ENCODE measurements at regions not wholly inside any gene's neighbourhood (a gene's known extent, or its start where the extent isn't known, plus 50 kb on each side); places are given as distances from the start of the nearest gene placed in this dataset.
"Not testable (repeated sequence)": the region's sequence is repeated elsewhere in the genome, so short reads cannot be mapped to it uniquely, and the experiment has no call there.

DNA sequence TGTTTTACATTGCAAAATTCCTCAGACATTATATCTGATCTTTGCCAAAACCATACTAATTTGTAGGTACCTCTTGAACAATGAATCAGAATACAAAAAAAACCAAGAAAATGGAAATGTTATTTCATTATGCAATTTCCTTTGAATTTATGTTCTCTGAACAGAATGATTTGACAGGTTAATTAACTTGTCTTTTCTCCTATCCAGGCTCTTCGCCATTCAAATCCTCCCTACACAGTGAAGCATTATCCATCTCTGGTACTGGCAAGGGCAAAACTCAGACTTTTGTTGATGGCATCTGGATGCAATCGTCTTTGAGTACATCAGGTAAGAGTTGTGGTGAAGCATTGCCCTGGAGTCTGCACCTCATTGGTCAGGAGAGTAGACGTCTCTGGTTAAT is 655.7 kb upstream of the ITGA1 start:
- Histone ChIP-seq H3K9ac (ENCODE audit: low read depth in 1 of 2, low read length in 2 of 2) (no peak overlapping the region), H3K27ac (ENCODE audit: low read depth, low read length) (no peak overlapping the region), H3K36me3 (ENCODE audit: control insufficient read depth in 1 of 2, insufficient read depth in 2 of 2, low read length in 2 of 2) (no peaks in the 10 kb centered on the region), H3K4me1 (ENCODE audit: control insufficient read depth in 1 of 2, insufficient read depth in 2 of 2, low read length in 2 of 2) (no peaks in the 10 kb centered on the region), H3K4me3 (ENCODE audit: low read depth in 1 of 2, low read length in 2 of 2) (no peak overlapping the region), H3K9me3 (ENCODE audit: control insufficient read depth in 1 of 2, low read length in 2 of 2) (no peaks in the 10 kb centered on the region), H3K27me3 (ENCODE audit: control insufficient read depth in 1 of 2, insufficient read depth in 2 of 2, low read length in 2 of 2) (no peaks in the 10 kb centered on the region)

GRCh38 chr5:52134013-52134650 is 653.6 kb upstream of the ITGA1 start:
- Histone ChIP-seq H3K27me3 (ENCODE audit: control insufficient read depth in 1 of 2, insufficient read depth in 2 of 2, low read length in 2 of 2) (no peaks in the 10 kb centered on the region), H3K4me1 (ENCODE audit: control insufficient read depth in 1 of 2, insufficient read depth in 2 of 2, low read length in 2 of 2) (no peaks in the 10 kb centered on the region), H3K9ac (ENCODE audit: low read depth in 1 of 2, low read length in 2 of 2) (no peak overlapping the region), H3K9me3 (ENCODE audit: control insufficient read depth in 1 of 2, low read length in 2 of 2) (no peaks in the 10 kb centered on the region), H3K36me3 (ENCODE audit: control insufficient read depth in 1 of 2, insufficient read depth in 2 of 2, low read length in 2 of 2) (no peaks in the 10 kb centered on the region), H3K27ac (ENCODE audit: low read depth, low read length) (no peak overlapping the region), H3K4me3 (ENCODE audit: low read depth in 1 of 2, low read length in 2 of 2) (no peak overlapping the region)

GRCh38 chr5:52139888-52140615 is 647.7 kb upstream of the ITGA1 start:
- Histone ChIP-seq H3K27ac (ENCODE audit: low read depth, low read length) (no peak overlapping the region), H3K4me3 (ENCODE audit: low read depth in 1 of 2, low read length in 2 of 2) (no peak overlapping the region), H3K9me3 (ENCODE audit: control insufficient read depth in 1 of 2, low read length in 2 of 2) (no peaks in the 10 kb centered on the region), H3K27me3 (ENCODE audit: control insufficient read depth in 1 of 2, insufficient read depth in 2 of 2, low read length in 2 of 2) (no peaks in the 10 kb centered on the region), H3K36me3 (ENCODE audit: control insufficient read depth in 1 of 2, insufficient read depth in 2 of 2, low read length in 2 of 2) (no peaks in the 10 kb centered on the region), H3K4me1 (ENCODE audit: control insufficient read depth in 1 of 2, insufficient read depth in 2 of 2, low read length in 2 of 2) (no peaks in the 10 kb centered on the region), H3K9ac (ENCODE audit: low read depth in 1 of 2, low read length in 2 of 2) (no peak overlapping the region)

- Histone ChIP-seq H3K4me1 (ENCODE audit: control insufficient read depth in 1 of 2, insufficient read depth in 2 of 2, low read length in 2 of 2) (no peaks in the 10 kb centered on the region), H3K27ac (ENCODE audit: low read depth, low read length) (no peak overlapping the region), H3K27me3 (ENCODE audit: control insufficient read depth in 1 of 2, insufficient read depth in 2 of 2, low read length in 2 of 2) (no peaks in the 10 kb centered on the region), H3K9ac (ENCODE audit: low read depth in 1 of 2, low read length in 2 of 2) (no peak overlapping the region), H3K9me3 (ENCODE audit: control insufficient read depth in 1 of 2, low read length in 2 of 2) (no peaks in the 10 kb centered on the region), H3K36me3 (ENCODE audit: control insufficient read depth in 1 of 2, insufficient read depth in 2 of 2, low read length in 2 of 2) (no peaks in the 10 kb centered on the region), H3K4me3 (ENCODE audit: low read depth in 1 of 2, low read length in 2 of 2) (no peak overlapping the region)
Observed at GRCh38 chr5:52148679-52149078, 639.0 kb upstream of the ITGA1 start.

- Histone ChIP-seq H3K9ac (ENCODE audit: low read depth in 1 of 2, low read length in 2 of 2) (no peak overlapping the region), H3K36me3 (ENCODE audit: control insufficient read depth in 1 of 2, insufficient read depth in 2 of 2, low read length in 2 of 2) (no peaks in the 10 kb centered on the region), H3K9me3 (ENCODE audit: control insufficient read depth in 1 of 2, low read length in 2 of 2) (no peaks in the 10 kb centered on the region), H3K27ac (ENCODE audit: low read depth, low read length) (no peak overlapping the region), H3K27me3 (ENCODE audit: control insufficient read depth in 1 of 2, insufficient read depth in 2 of 2, low read length in 2 of 2) (no peaks in the 10 kb centered on the region), H3K4me3 (ENCODE audit: low read depth in 1 of 2, low read length in 2 of 2) (no peak overlapping the region), H3K4me1 (ENCODE audit: control insufficient read depth in 1 of 2, insufficient read depth in 2 of 2, low read length in 2 of 2) (no peaks in the 10 kb centered on the region)
Observed at GRCh38 chr5:52150501-52150900, 637.2 kb upstream of the ITGA1 start.

DNA sequence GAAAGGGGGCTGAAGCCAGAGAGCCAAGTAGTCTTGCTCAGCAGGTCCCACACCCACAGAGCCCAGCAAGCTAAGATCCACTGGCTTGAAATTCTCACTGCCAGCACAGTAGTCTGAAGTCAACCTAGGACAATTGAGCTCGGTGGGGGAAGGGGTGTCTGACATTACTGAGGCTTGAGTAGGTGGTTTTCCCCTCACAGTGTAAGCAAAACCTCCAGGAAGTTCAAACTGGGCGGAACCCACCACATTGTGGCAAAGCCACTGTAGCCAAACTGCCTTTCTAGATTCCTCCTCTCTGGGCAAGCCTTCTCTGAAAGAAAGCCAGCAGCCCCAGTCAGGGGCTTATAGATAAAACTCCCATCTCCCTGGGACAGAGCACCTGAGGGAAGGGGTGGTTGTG is 630.9 kb upstream of the ITGA1 start:
- not testable (repeated sequence) for H3K36me3 ChIP-seq (ENCODE audit: control insufficient read depth in 1 of 2, insufficient read depth in 2 of 2, low read length in 2 of 2); H3K4me3 ChIP-seq (ENCODE audit: low read depth in 1 of 2, low read length in 2 of 2); H3K9me3 ChIP-seq (ENCODE audit: control insufficient read depth in 1 of 2, low read length in 2 of 2); H3K27ac ChIP-seq (ENCODE audit: low read depth, low read length); H3K27me3 ChIP-seq (ENCODE audit: control insufficient read depth in 1 of 2, insufficient read depth in 2 of 2, low read length in 2 of 2); H3K4me1 ChIP-seq (ENCODE audit: control insufficient read depth in 1 of 2, insufficient read depth in 2 of 2, low read length in 2 of 2); H3K9ac ChIP-seq (ENCODE audit: low read depth in 1 of 2, low read length in 2 of 2)

- H3K4me1 ChIP-seq (ENCODE audit: control insufficient read depth in 1 of 2, insufficient read depth in 2 of 2, low read length in 2 of 2); H3K9me3 ChIP-seq (ENCODE audit: control insufficient read depth in 1 of 2, low read length in 2 of 2); H3K36me3 ChIP-seq (ENCODE audit: control insufficient read depth in 1 of 2, insufficient read depth in 2 of 2, low read length in 2 of 2); H3K9ac ChIP-seq (ENCODE audit: low read depth in 1 of 2, low read length in 2 of 2); H3K4me3 ChIP-seq (ENCODE audit: low read depth in 1 of 2, low read length in 2 of 2); H3K27me3 ChIP-seq (ENCODE audit: control insufficient read depth in 1 of 2, insufficient read depth in 2 of 2, low read length in 2 of 2); H3K27ac ChIP-seq (ENCODE audit: low read depth, low read length): not testable (repeated sequence)
Observed at GRCh38 chr5:52165806-52166205, 621.9 kb upstream of the ITGA1 start.

DNA sequence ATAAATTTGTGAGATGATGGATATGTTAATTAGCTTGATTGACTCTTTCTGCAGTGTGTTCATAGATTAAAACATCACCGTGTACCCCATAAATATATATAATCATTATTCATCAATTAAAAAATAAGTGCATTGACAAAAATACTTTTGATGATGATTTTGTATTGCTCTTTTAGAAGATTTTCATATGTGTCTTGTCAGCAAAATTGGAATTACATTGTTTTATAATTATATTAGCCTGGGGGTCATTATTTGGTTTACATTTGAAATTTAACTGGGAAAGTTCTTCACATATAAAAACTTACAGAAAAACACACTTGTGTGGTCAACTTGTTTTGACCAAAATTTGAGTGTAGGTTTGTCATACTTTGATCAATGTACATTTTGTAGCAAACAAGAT is 614.6 kb upstream of the ITGA1 start:
- H3K4me1 ChIP-seq (ENCODE audit: control insufficient read depth in 1 of 2, insufficient read depth in 2 of 2, low read length in 2 of 2): no peaks in the 10 kb centered on the region
- no peaks in the 10 kb centered on the region for H3K27me3 ChIP-seq (ENCODE audit: control insufficient read depth in 1 of 2, insufficient read depth in 2 of 2, low read length in 2 of 2)
- no peaks in the 10 kb centered on the region for H3K9me3 ChIP-seq (ENCODE audit: control insufficient read depth in 1 of 2, low read length in 2 of 2)
- H3K4me3 ChIP-seq (ENCODE audit: low read depth in 1 of 2, low read length in 2 of 2): no peak overlapping the region
- no peak overlapping the region for H3K9ac ChIP-seq (ENCODE audit: low read depth in 1 of 2, low read length in 2 of 2)
- H3K36me3 ChIP-seq (ENCODE audit: control insufficient read depth in 1 of 2, insufficient read depth in 2 of 2, low read length in 2 of 2): no peaks in the 10 kb centered on the region
- no peak overlapping the region for H3K27ac ChIP-seq (ENCODE audit: low read depth, low read length)

DNA sequence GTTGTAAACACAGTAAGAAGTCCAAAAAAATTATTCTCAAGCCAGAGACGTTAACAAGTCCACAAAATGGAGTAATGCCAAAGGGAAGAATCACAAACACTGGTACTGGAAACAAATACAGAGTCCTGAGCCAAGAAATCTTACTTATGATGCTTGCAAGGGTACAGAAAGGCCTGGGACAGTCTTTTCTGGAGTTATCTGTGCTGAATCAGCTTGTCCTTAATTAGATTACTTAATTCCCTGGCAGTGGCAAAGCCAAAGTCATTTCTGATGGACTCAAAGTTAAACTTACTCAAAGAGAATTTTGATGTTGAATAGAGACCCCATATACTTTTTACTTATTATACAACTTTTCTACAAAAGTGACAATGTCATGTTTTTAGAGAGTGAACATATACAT is 610.5 kb upstream of the ITGA1 start:
- Histone ChIP-seq H3K36me3 (ENCODE audit: control insufficient read depth in 1 of 2, insufficient read depth in 2 of 2, low read length in 2 of 2) (no peaks in the 10 kb centered on the region), H3K4me1 (ENCODE audit: control insufficient read depth in 1 of 2, insufficient read depth in 2 of 2, low read length in 2 of 2) (no peaks in the 10 kb centered on the region), H3K9ac (ENCODE audit: low read depth in 1 of 2, low read length in 2 of 2) (no peak overlapping the region), H3K9me3 (ENCODE audit: control insufficient read depth in 1 of 2, low read length in 2 of 2) (no peaks in the 10 kb centered on the region), H3K4me3 (ENCODE audit: low read depth in 1 of 2, low read length in 2 of 2) (no peak overlapping the region), H3K27ac (ENCODE audit: low read depth, low read length) (no peak overlapping the region), H3K27me3 (ENCODE audit: control insufficient read depth in 1 of 2, insufficient read depth in 2 of 2, low read length in 2 of 2) (no peaks in the 10 kb centered on the region)

DNA sequence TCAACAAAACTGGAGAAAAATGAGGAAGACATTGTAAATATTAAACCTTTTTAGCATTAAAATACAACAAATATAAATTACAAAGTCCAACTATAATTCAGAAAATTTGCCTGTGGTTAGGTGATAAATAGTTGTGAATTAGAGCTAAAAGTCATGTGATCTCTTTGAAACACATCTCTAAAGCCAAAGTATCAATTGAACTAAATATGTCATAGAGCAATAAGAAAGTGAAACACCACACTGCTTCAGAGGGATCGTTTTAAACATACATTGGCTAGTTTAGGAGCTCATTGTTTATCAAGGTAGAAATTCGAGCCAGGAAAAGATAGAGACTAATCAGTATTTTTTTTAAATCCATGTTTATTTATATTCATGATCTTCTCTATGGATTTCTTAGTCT is 606.3 kb upstream of the ITGA1 start:
- H3K9me3 ChIP-seq (ENCODE audit: control insufficient read depth in 1 of 2, low read length in 2 of 2): no peaks in the 10 kb centered on the region
- no peak overlapping the region for H3K27ac ChIP-seq (ENCODE audit: low read depth, low read length)
- H3K9ac ChIP-seq (ENCODE audit: low read depth in 1 of 2, low read length in 2 of 2): no peak overlapping the region
- no peaks in the 10 kb centered on the region for H3K36me3 ChIP-seq (ENCODE audit: control insufficient read depth in 1 of 2, insufficient read depth in 2 of 2, low read length in 2 of 2)
- H3K27me3 ChIP-seq (ENCODE audit: control insufficient read depth in 1 of 2, insufficient read depth in 2 of 2, low read length in 2 of 2): no peaks in the 10 kb centered on the region
- no peak overlapping the region for H3K4me3 ChIP-seq (ENCODE audit: low read depth in 1 of 2, low read length in 2 of 2)
- H3K4me1 ChIP-seq (ENCODE audit: control insufficient read depth in 1 of 2, insufficient read depth in 2 of 2, low read length in 2 of 2): no peaks in the 10 kb centered on the region

Measured in duodenal mucosa (tissue), 2 donors.